ENCODE measurements at regions not wholly inside any gene's neighbourhood (a gene's known extent, or its start where the extent isn't known, plus 50 kb on each side); places are given as distances from the start of the nearest gene placed in this dataset.

DNA sequence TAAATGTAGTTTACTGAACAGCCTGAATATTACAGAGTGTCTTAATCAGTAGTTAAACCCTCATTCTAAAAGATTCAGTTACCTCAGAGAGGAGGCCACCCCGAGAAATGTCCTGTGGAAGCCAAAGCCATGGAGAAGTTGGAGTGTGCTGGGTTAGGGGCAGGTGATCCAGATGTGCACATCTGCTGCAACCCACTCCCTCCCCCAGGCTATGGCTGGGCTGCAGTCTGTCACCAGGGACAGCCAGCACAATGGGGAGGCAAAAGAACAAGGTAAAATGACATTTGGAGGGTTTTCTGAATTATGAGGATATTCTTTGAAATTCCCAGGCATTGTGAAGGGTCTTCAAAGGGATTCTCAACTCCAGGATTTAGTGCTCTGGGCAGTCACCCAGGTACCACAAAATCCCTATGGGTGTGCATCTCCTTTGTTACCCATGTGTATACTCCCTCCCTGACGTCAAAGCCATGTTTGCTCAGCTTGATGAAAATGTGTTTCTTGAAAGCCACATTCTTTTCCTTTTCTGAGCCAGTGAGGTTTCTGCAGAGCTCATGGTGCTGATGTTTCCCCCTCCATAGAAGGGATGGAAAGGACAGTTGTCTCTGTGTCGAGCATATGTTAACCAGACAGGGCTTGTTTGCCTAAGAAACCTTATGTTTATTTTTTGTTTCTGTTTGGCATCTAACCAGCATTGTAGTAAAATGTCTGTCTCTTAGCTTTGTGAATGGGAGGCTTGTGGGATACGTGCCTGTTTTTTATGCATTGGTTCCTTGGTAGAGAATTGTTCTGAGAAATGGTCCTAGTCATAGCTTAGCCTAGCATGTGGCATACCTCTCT, 212.3 kb upstream of the TBX18 start:
- H3K36me3 ChIP-seq = no peaks in the 10 kb centered on the region
- TF ChIP-seq CTCF (IDR thresholded peaks at IDR 0.05; ENCODE audit: borderline replicate concordance) = no peak
- DNase-seq = no peak
- H3K27ac ChIP-seq (replicated peaks) = no peak overlapping the region
- no peaks in the 10 kb centered on the region for H3K4me1 ChIP-seq
- H3K4me3 ChIP-seq = no peak overlapping the region
- intact Hi-C loops (cut with micrococcal nuclease) = no loop called here
- no peaks in the 10 kb centered on the region for H3K27me3 ChIP-seq (ENCODE audit: low read depth)
- H3K9me3 ChIP-seq (replicated peaks) = peaks cover 10% of the 10 kb centered on the region

GRCh38 chr6:84975316-84975715, 210.9 kb upstream of the TBX18 start:
- Histone ChIP-seq H3K27me3 (ENCODE audit: low read depth) (no peaks in the 10 kb centered on the region), H3K4me1 (no peaks in the 10 kb centered on the region), H3K36me3 (no peaks in the 10 kb centered on the region), H3K4me3 (no peak overlapping the region), H3K27ac (replicated peaks) (no peak overlapping the region), H3K9me3 (replicated peaks) (peaks cover 10% of the 10 kb centered on the region)
- DNase-seq = no peak
- no peak for TF ChIP-seq CTCF (IDR thresholded peaks at IDR 0.05; ENCODE audit: borderline replicate concordance)
- intact Hi-C loops (cut with micrococcal nuclease) = no loop called here

- H3K4me3 ChIP-seq = no peak overlapping the region
- intact Hi-C loops (cut with micrococcal nuclease) = no loop called here
- H3K27ac ChIP-seq (replicated peaks) = no peak overlapping the region
- no peaks in the 10 kb centered on the region for H3K27me3 ChIP-seq (ENCODE audit: low read depth)
- H3K4me1 ChIP-seq = no peaks in the 10 kb centered on the region
- no peak for DNase-seq
- TF ChIP-seq CTCF (IDR thresholded peaks at IDR 0.05; ENCODE audit: borderline replicate concordance) = no peak
- no peaks in the 10 kb centered on the region for H3K36me3 ChIP-seq
- H3K9me3 ChIP-seq (replicated peaks) = peaks cover 26% of the 10 kb centered on the region
Measured at GRCh38 chr6:84973606-84974005, 209.2 kb upstream of the TBX18 start.

GRCh38 chr6:84967965-84968364, 203.6 kb upstream of the TBX18 start:
- Histone ChIP-seq H3K27me3 (ENCODE audit: low read depth) (no peaks in the 10 kb centered on the region), H3K36me3 (no peaks in the 10 kb centered on the region), H3K27ac (replicated peaks) (no peak overlapping the region), H3K9me3 (replicated peaks) (peaks cover 72% of the 10 kb centered on the region), H3K4me3 (no peak overlapping the region), H3K4me1 (no peaks in the 10 kb centered on the region)
- no peak for TF ChIP-seq CTCF (IDR thresholded peaks at IDR 0.05; ENCODE audit: borderline replicate concordance)
- intact Hi-C loops (cut with micrococcal nuclease) = no loop called here
- DNase-seq = no peak

DNA sequence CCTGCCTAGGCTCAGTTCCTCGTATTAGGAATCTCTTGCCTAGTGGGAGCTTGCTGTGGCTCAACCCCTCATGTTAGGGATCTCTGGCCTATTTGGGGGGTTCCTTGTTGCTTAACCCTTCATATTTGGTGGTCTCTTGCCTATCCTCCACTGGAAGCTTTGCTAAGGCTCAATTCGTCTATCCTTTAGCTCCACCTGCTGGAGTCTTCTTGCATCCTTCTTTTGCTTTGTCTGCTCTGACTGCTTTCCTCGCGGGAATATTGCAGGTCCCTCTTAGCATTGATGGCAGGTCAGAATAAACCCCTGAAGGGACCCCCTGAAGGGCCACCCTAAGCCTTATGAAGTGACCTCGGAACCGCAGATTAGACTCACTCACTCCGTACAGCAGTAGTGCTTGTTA, 203.0 kb upstream of the TBX18 start:
- Histone ChIP-seq H3K4me3 (no peak overlapping the region), H3K36me3 (no peaks in the 10 kb centered on the region), H3K27me3 (ENCODE audit: low read depth) (no peaks in the 10 kb centered on the region), H3K9me3 (replicated peaks) (peaks cover 74% of the 10 kb centered on the region), H3K4me1 (no peaks in the 10 kb centered on the region), H3K27ac (replicated peaks) (no peak overlapping the region)
- TF ChIP-seq CTCF (IDR thresholded peaks at IDR 0.05; ENCODE audit: borderline replicate concordance) = no peak
- intact Hi-C loops (cut with micrococcal nuclease) = no loop called here
- DNase-seq = no peak
